SK-N-SH (cell line): ENCODE measurements at regions not wholly inside any gene's neighbourhood (a gene's known extent, or its start where the extent isn't known, plus 50 kb on each side); places are given as distances from the start of the nearest gene placed in this dataset.

Experiments used
- CTCF ChIA-PET: fragments of 300-600, 350-600 bp; formaldehyde crosslinking; extraction: SDS; loops from one replicate; lab custom pipeline; 2021; lab: Yijun Ruan, JAX
- POLR2A ChIA-PET: fragments of 350-600 bp; sonication (Branson Sonifier 250); formaldehyde crosslinking; extraction: SDS; loops from one replicate; lab custom pipeline; 2020; ENCODE audit warnings: antibody characterized with exemption, inconsistent platforms; lab: Yijun Ruan, JAX
- DNase-seq: peaks from one replicate; pipeline ENCODE4 v3.0.0; 2012
- H2AFZ ChIP-seq: fragments of 200-600 bp; sonication (generic); 2 replicates; pipeline ENCODE4 v1.8.1; 2016; ENCODE audit warnings: antibody characterized with exemption, mild to moderate bottlenecking, low read depth
- H3F3A ChIP-seq: fragments of 200-600 bp; sonication (generic); replicated peaks from 2 replicates; pipeline ENCODE3; 2016; ENCODE audit warnings: antibody characterized with exemption, mild to moderate bottlenecking; ENCODE audit not compliant: insufficient read depth
- H3K27ac ChIP-seq, 2 experiments: fragments of 200-500 bp in 1 of 2; fragments of 200-600 bp in 1 of 2; sonication (Bioruptor generic) in 1 of 2; sonication (generic), shearing (Covaris generic) in 1 of 2; 2 replicates each; pipeline versions ENCODE4 v1.5.1 to v1.6.1; 2014 to 2016; ENCODE audit warnings: low read depth in 2 of 2, inconsistent platforms in 1 of 2, low read length in 1 of 2, mild to moderate bottlenecking in 1 of 2, mixed read lengths in 1 of 2
- H3K27me3 ChIP-seq: fragments of 200-600 bp; sonication (generic), shearing (Covaris generic); 2 replicates; pipeline ENCODE4 v1.6.1; 2016; ENCODE audit warnings: mixed run types; ENCODE audit not compliant: insufficient read depth
- H3K36me3 ChIP-seq, 2 experiments: fragments of 200-500 bp in 1 of 2; fragments of 200-600 bp in 1 of 2; sonication (Bioruptor generic) in 1 of 2; sonication (generic) in 1 of 2; replicated peaks in 1 of 2; 2 replicates each; pipeline versions ENCODE3 to v1.5.1; 2014 to 2016; ENCODE audit warnings: low read length in 1 of 2, mild to moderate bottlenecking in 1 of 2; ENCODE audit not compliant: insufficient read depth in 2 of 2, control insufficient read depth in 1 of 2
- H3K4me1 ChIP-seq, 2 experiments: fragments of 200-500 bp in 1 of 2; fragments of 200-600 bp in 1 of 2; sonication (Bioruptor generic) in 1 of 2; sonication (generic), shearing (Covaris generic) in 1 of 2; 2 replicates each; pipeline versions ENCODE4 v1.5.1 to v1.6.1; 2014 to 2016; ENCODE audit warnings: low read depth in 1 of 2, low read length in 1 of 2, mixed run types in 1 of 2; ENCODE audit not compliant: insufficient read depth in 2 of 2, control insufficient read depth in 1 of 2
- H3K4me2 ChIP-seq: fragments of 200-600 bp; sonication (generic), shearing (Covaris generic); 2 replicates; pipeline ENCODE4 v1.6.1; 2017; ENCODE audit warnings: mixed run types
- H3K4me3 ChIP-seq, 2 experiments: fragments of 200-500 bp in 1 of 2; fragments of 200-600 bp in 1 of 2; sonication (Bioruptor generic) in 1 of 2; sonication (generic), shearing (Covaris generic) in 1 of 2; 2 replicates each; pipeline versions ENCODE4 v1.5.1 to v1.8.1; 2014 to 2016; ENCODE audit warnings: low read depth in 2 of 2, inconsistent platforms in 1 of 2, low read length in 1 of 2, mild to moderate bottlenecking in 1 of 2, mixed read lengths in 1 of 2, moderate library complexity in 1 of 2
- H3K79me2 ChIP-seq: fragments of 200-600 bp; sonication (generic); 2 replicates; pipeline ENCODE4 v1.8.1; 2017; ENCODE audit warnings: mild to moderate bottlenecking; ENCODE audit not compliant: insufficient read depth
- H3K9ac ChIP-seq: fragments of 200-600 bp; sonication (generic); 2 replicates; pipeline ENCODE4 v1.6.1; 2017; ENCODE audit warnings: mixed run types
- H3K9me2 ChIP-seq: fragments of 200-600 bp; sonication (generic); 2 replicates; pipeline ENCODE4 v1.6.1; 2017; ENCODE audit warnings: mixed run types
- H3K9me3 ChIP-seq: fragments of 200-600 bp; sonication (generic); 2 replicates; pipeline ENCODE4 v1.6.1; 2017; ENCODE audit warnings: mixed run types, mild to moderate bottlenecking, moderate library complexity
- H4K20me1 ChIP-seq: fragments of 200-600 bp; sonication (generic); 2 replicates; pipeline ENCODE4 v1.6.1; 2017; ENCODE audit warnings: mild to moderate bottlenecking, mixed run types; ENCODE audit not compliant: insufficient read depth
- ELF1 ChIP-seq: IDR thresholded peaks from 2 replicates; pipeline ENCODE4 v1.4.0; 2012
- EP300 ChIP-seq, 2 experiments: IDR thresholded peaks; 2 replicates each; pipeline versions ENCODE4 v1.4.0 to v1.6.1; 2012; ENCODE audit warnings: borderline replicate concordance in 1 of 2, low read depth in 1 of 2, low read length in 1 of 2
- FOSL2 ChIP-seq: IDR thresholded peaks from 2 replicates; pipeline ENCODE4 v1.4.0; 2012; ENCODE audit warnings: low read depth, mild to moderate bottlenecking, moderate library complexity, borderline replicate concordance
- FOXJ3 ChIP-seq: sonication (generic); formaldehyde crosslinking; IDR thresholded peaks from 2 replicates; pipeline ENCODE4 v1.5.1; 2020; ENCODE audit warnings: mild to moderate bottlenecking, missing genetic modification reagents
- FOXM1 ChIP-seq: IDR thresholded peaks from 2 replicates; pipeline ENCODE4 v1.4.0; 2012; ENCODE audit warnings: low read depth, mild to moderate bottlenecking
- MEF2A ChIP-seq: IDR thresholded peaks from 2 replicates; pipeline ENCODE4 v1.4.0; 2012; ENCODE audit warnings: low read depth, borderline replicate concordance
- MXI1 ChIP-seq: IDR thresholded peaks from 2 replicates; pipeline ENCODE4 v1.6.1; 2012; ENCODE audit warnings: mild to moderate bottlenecking, low read depth, low read length, improper control_type of control experiment
- POLR2AphosphoS5 ChIP-seq: IDR thresholded peaks from 2 replicates; pipeline ENCODE4 v1.6.1; 2012; ENCODE audit warnings: low read depth, low read length
- RAD21 ChIP-seq: IDR thresholded peaks from 2 replicates; pipeline ENCODE4 v1.6.1; 2012; ENCODE audit warnings: mild to moderate bottlenecking, low read length
- RFX5 ChIP-seq: IDR thresholded peaks from 2 replicates; pipeline ENCODE4 v1.6.1; 2012; ENCODE audit warnings: mild to moderate bottlenecking, improper control_type of control experiment, low read length
- RXRA ChIP-seq: IDR thresholded peaks from 2 replicates; pipeline ENCODE4 v1.4.0; 2012; ENCODE audit warnings: low read depth, mild to moderate bottlenecking, borderline replicate concordance
- SMC3 ChIP-seq: IDR thresholded peaks from 2 replicates; pipeline ENCODE4 v1.6.1; 2012; ENCODE audit warnings: low read depth, low read length, improper control_type of control experiment
- TCF12 ChIP-seq: IDR thresholded peaks from 2 replicates; pipeline ENCODE4 v1.4.0; 2012
- YY1 ChIP-seq: IDR thresholded peaks from 2 replicates; pipeline ENCODE4 v1.4.0; 2012; ENCODE audit warnings: low read depth, mild to moderate bottlenecking
- WGBS: methylation state at CpG from one replicate; pipeline ENCODE4 v1.1.6; 2017; ENCODE audit warnings: low lambda C conversion rate; 5-methylcytosine and 5-hydroxymethylcytosine counted together
- TF ChIP-seq, protein P1 (sequence below): IDR thresholded peaks from 2 replicates; pipeline ENCODE4 v1.6.1; 2012; ENCODE audit warnings: mild to moderate bottlenecking, low read depth, low read length, moderate library complexity
- TF ChIP-seq, protein P2 (sequence below): IDR thresholded peaks from 2 replicates; pipeline ENCODE4 v1.4.0; 2012; ENCODE audit warnings: low read depth

DNA sequence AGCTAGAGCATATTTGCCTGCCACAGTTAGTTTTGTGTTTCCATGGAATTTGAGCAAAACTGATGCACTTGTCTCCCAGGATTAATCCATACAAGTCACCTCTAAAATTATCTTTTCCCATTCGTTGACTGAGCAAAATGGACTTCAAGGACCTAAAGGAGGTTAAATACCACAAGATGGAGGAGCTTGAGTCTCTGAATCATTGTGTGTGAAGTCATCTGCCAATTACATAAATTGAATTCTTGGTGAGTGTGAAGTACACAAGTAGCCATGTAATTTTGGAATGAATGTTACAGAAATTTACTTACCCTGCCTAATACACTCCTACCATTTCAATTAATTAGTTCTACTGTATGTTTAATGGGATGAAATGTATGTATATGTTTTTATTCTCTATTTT is 501.7 kb upstream of the POT1 start:
- Histone ChIP-seq H3K36me3 (no peaks in the 10 kb centered on the region), H3K4me1 (no peaks in the 10 kb centered on the region), H3K79me2 (no peaks in the 10 kb centered on the region), H3F3A (no peaks in the 10 kb centered on the region), H3K9ac (no peak overlapping the region), H4K20me1 (no peaks in the 10 kb centered on the region), H3K27ac (no peak overlapping the region), H3K4me2 (no peak overlapping the region), H2AFZ (no peak overlapping the region), H3K9me2 (no peaks in the 10 kb centered on the region), H3K27me3 (no peaks in the 10 kb centered on the region), H3K9me3 (no peaks in the 10 kb centered on the region), H3K4me3 (no peak overlapping the region)
- DNase-seq: no peak
- CTCF ChIA-PET: no interaction called here
- WGBS: 18% methylated on average over 1 of the region's 1 CpG
- POLR2A ChIA-PET: no interaction called here
- TF ChIP-seq TCF12 (no peak), MXI1 (no peak), SMC3 (no peak), RFX5 (no peak), MEF2A (no peak), FOXJ3 (CRISPR knock-in tag) (no peak), POLR2AphosphoS5 (no peak), YY1 (no peak), FOSL2 (no peak), FOXM1 (no peak)
- TF ChIP-seq, protein P1, sequence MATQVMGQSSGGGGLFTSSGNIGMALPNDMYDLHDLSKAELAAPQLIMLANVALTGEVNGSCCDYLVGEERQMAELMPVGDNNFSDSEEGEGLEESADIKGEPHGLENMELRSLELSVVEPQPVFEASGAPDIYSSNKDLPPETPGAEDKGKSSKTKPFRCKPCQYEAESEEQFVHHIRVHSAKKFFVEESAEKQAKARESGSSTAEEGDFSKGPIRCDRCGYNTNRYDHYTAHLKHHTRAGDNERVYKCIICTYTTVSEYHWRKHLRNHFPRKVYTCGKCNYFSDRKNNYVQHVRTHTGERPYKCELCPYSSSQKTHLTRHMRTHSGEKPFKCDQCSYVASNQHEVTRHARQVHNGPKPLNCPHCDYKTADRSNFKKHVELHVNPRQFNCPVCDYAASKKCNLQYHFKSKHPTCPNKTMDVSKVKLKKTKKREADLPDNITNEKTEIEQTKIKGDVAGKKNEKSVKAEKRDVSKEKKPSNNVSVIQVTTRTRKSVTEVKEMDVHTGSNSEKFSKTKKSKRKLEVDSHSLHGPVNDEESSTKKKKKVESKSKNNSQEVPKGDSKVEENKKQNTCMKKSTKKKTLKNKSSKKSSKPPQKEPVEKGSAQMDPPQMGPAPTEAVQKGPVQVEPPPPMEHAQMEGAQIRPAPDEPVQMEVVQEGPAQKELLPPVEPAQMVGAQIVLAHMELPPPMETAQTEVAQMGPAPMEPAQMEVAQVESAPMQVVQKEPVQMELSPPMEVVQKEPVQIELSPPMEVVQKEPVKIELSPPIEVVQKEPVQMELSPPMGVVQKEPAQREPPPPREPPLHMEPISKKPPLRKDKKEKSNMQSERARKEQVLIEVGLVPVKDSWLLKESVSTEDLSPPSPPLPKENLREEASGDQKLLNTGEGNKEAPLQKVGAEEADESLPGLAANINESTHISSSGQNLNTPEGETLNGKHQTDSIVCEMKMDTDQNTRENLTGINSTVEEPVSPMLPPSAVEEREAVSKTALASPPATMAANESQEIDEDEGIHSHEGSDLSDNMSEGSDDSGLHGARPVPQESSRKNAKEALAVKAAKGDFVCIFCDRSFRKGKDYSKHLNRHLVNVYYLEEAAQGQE: no peak

DNA sequence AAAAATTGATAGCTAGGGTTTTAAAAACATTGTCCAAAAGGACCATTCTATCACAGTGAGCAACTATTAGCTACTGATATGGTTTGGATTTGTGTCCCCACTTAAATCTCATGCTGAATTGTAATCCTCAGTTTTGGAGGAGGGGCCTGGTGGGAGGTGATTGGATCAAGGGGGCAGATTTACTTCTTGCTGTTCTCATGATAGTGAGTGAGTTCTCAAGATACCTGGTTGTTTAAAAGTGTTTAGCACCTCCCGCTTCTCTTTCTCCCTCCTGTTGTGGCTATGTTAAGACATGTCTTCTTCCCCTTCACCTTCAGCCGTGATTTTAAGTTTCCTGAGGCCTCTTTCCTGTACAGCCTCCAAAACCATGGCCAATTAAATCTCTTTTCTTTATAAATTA is 500.4 kb upstream of the POT1 start:
- no peak for DNase-seq
- H3K9ac ChIP-seq: no peak overlapping the region
- H3K9me2 ChIP-seq: no peaks in the 10 kb centered on the region
- no peak overlapping the region for H3K4me3 ChIP-seq
- WGBS: 43% methylated on average over 2 of the region's 2 CpGs
- no peaks in the 10 kb centered on the region for H3F3A ChIP-seq
- no peaks in the 10 kb centered on the region for H3K4me1 ChIP-seq
- H3K4me2 ChIP-seq: no peak overlapping the region
- CTCF ChIA-PET: interaction anchor here (1.1 kb wide), 1 partner anchor 35 kb away, joined by 3 read pairs; no protein-coding TSS in a partner anchor
- H3K27me3 ChIP-seq: no peaks in the 10 kb centered on the region
- no peaks in the 10 kb centered on the region for H3K36me3 ChIP-seq
- TF ChIP-seq, protein P2, sequence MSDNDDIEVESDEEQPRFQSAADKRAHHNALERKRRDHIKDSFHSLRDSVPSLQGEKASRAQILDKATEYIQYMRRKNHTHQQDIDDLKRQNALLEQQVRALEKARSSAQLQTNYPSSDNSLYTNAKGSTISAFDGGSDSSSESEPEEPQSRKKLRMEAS: no peak
- TF ChIP-seq RFX5: no peak
- TF ChIP-seq, protein P1: no peak
- no peak for TF ChIP-seq RXRA
- TF ChIP-seq ELF1: no peak
- no peak for TF ChIP-seq RAD21
- no peak for TF ChIP-seq MEF2A
- TF ChIP-seq FOSL2: no peak
- TF ChIP-seq EP300 (IDR thresholded peaks at IDR 0.05; ENCODE audit: borderline replicate concordance in 1 of 2, low read depth in 1 of 2, low read length in 1 of 2): no peak
- TF ChIP-seq YY1: no peak
- no peak overlapping the region for H3K27ac ChIP-seq
- H2AFZ ChIP-seq: no peak overlapping the region
- H4K20me1 ChIP-seq: no peaks in the 10 kb centered on the region
- H3K9me3 ChIP-seq: no peaks in the 10 kb centered on the region
- POLR2A ChIA-PET: no interaction called here
- no peaks in the 10 kb centered on the region for H3K79me2 ChIP-seq
